Esophagus muscularis mucosa (tissue), 4 donors: ENCODE measurements at regions not wholly inside any gene's neighbourhood (a gene's known extent, or its start where the extent isn't known, plus 50 kb on each side); places are given as distances from the start of the nearest gene placed in this dataset.

Source experiments
- DNase-seq: peaks from one replicate; pipeline ENCODE4 v3.0.0-alpha.2; 2017; ENCODE audit errors: extremely low spot score
- H3K27ac ChIP-seq, 4 donors: fragments of 200-600 bp; sonication (generic); replicated peaks in 1 of 4; 1 replicate in 3 of 4; 2 replicates in 1 of 4; pipeline ENCODE4 v1.5.1; 2016 to 2019; ENCODE audit warnings: mild to moderate bottlenecking in 1 of 4
- H3K27me3 ChIP-seq, 4 donors: fragments of 200-600 bp; sonication (generic); one replicate each; pipeline versions ENCODE4 v1.5.1 to v1.6.0; 2016 to 2019
- H3K36me3 ChIP-seq, 4 donors: fragments of 200-600 bp; sonication (generic); one replicate each; pipeline ENCODE4 v1.5.1; 2016 to 2019
- H3K4me1 ChIP-seq, 4 donors: fragments of 200-600 bp; sonication (generic); one replicate each; pipeline ENCODE4 v1.5.1; 2016 to 2019
- H3K4me3 ChIP-seq, 4 donors: fragments of 200-600 bp; sonication (generic); 1 replicate in 2 of 4; 2 replicates in 2 of 4; pipeline ENCODE4 v1.5.1; 2016 to 2019; ENCODE audit warnings: mild to moderate bottlenecking in 4 of 4, moderate library complexity in 1 of 4
- H3K9me3 ChIP-seq, 4 donors: fragments of 200-600 bp; sonication (generic); 1 replicate in 3 of 4; 2 replicates in 1 of 4; pipeline ENCODE4 v1.5.1; 2016 to 2019
- CTCF ChIP-seq, 3 experiments: fragments of 200-600 bp in 2 of 3; fragments of 450-650 bp in 1 of 3; sonication (generic) in 2 of 3; IDR thresholded peaks; one replicate each; pipeline ENCODE4 v1.5.1; 2017 to 2019; ENCODE audit warnings: antibody characterized with exemption in 3 of 3, mild to moderate bottlenecking in 2 of 3, moderate library complexity in 1 of 3
- EP300 ChIP-seq: sonication (generic); formaldehyde crosslinking; IDR thresholded peaks from one replicate; pipeline ENCODE4 v1.6.1; 2017; ENCODE audit warnings: antibody characterized with exemption
- POLR2A ChIP-seq: fragments of 450-650 bp; IDR thresholded peaks from one replicate; pipeline ENCODE4 v1.6.1; 2017; ENCODE audit warnings: antibody characterized with exemption, moderate library complexity, mild to moderate bottlenecking, low read depth
- POLR2AphosphoS5 ChIP-seq, 2 donors: sonication (generic); formaldehyde crosslinking; IDR thresholded peaks; one replicate each; pipeline ENCODE4 v1.6.1; 2017; ENCODE audit warnings: antibody characterized with exemption in 2 of 2
- WGBS: methylation state at CpG from one replicate; pipeline ENCODE4 v1.1.5; 2018; 5-methylcytosine and 5-hydroxymethylcytosine counted together
- intact Hi-C: fragments of 100-400 bp; cut with DNase I; formaldehyde crosslinking; loops from one replicate; pipeline ENCODE4 v1.15.1; 2023

GRCh38 chr18:39842366-39842914 is 2112.6 kb upstream of the PIK3C3 start:
- Histone ChIP-seq H3K9me3 (no peaks in the 10 kb centered on the region), H3K27me3 (no peaks in the 10 kb centered on the region), H3K4me3 (no peak overlapping the region), H3K27ac (no peak overlapping the region), H3K4me1 (peaks cover 6 to 27% (median 27%) of the 10 kb centered on the region in 4 donors), H3K36me3 (no peaks in the 10 kb centered on the region)
- WGBS: 69% methylated on average over 9 of the region's 9 CpGs
- TF ChIP-seq CTCF (IDR thresholded peaks at IDR 0.05) (no peak), EP300 (no peak), POLR2A (no peak), POLR2AphosphoS5 (IDR thresholded peaks at IDR 0.05) (no peak)
- DNase-seq: no peak
- intact Hi-C loops: no loop called here

- H3K9me3 ChIP-seq: no peaks in the 10 kb centered on the region
- H3K4me1 ChIP-seq: peaks cover 6 to 27% (median 27%) of the 10 kb centered on the region in 4 donors
- no peak overlapping the region for H3K27ac ChIP-seq
- H3K36me3 ChIP-seq: no peaks in the 10 kb centered on the region
- DNase-seq: no peak
- TF ChIP-seq EP300: no peak
- TF ChIP-seq CTCF (IDR thresholded peaks at IDR 0.05): peak; percentile 32 to 55 (median 36)
- 4% methylated on average over 39 of the region's 47 CpGs for WGBS
- peak overlapping the region; percentile 46 to 58 (median 48) for H3K4me3 ChIP-seq
- H3K27me3 ChIP-seq: no peaks in the 10 kb centered on the region
- intact Hi-C loops: no loop called here
These were observed 2113.3 kb upstream of the PIK3C3 start for GRCh38 chr18:39841482-39842365.

- no peaks in the 10 kb centered on the region for H3K27me3 ChIP-seq
- H3K4me3 ChIP-seq: peak overlapping the region; percentile 46 to 58 (median 48)
- DNase-seq: no peak
- 20% methylated on average over 7 of the region's 7 CpGs for WGBS
- H3K9me3 ChIP-seq: no peaks in the 10 kb centered on the region
- H3K36me3 ChIP-seq: no peaks in the 10 kb centered on the region
- peaks cover 6 to 27% (median 22%) of the 10 kb centered on the region in 4 donors for H3K4me1 ChIP-seq
- TF ChIP-seq POLR2AphosphoS5 (IDR thresholded peaks at IDR 0.05) (no peak), POLR2A (no peak), CTCF (IDR thresholded peaks at IDR 0.05) (no peak), EP300 (no peak)
- intact Hi-C loops: no loop called here
- H3K27ac ChIP-seq: no peak overlapping the region
These were observed 2114.1 kb upstream of the PIK3C3 start for GRCh38 chr18:39840856-39841481.

GRCh38 chr18:39840406-39840805 is 2114.6 kb upstream of the PIK3C3 start:
- Histone ChIP-seq H3K27me3 (no peaks in the 10 kb centered on the region), H3K27ac (no peak overlapping the region), H3K4me3 (no peak overlapping the region), H3K4me1 (peaks cover 6 to 27% (median 20%) of the 10 kb centered on the region in 4 donors), H3K36me3 (no peaks in the 10 kb centered on the region), H3K9me3 (no peaks in the 10 kb centered on the region)
- DNase-seq: no peak
- intact Hi-C loops: no loop called here
- TF ChIP-seq POLR2A (no peak), POLR2AphosphoS5 (IDR thresholded peaks at IDR 0.05) (no peak), CTCF (IDR thresholded peaks at IDR 0.05) (no peak), EP300 (no peak)
- WGBS: 68% methylated on average over 3 of the region's 3 CpGs
